Kidney epithelial cell (primary cell): ENCODE measurements at regions not wholly inside any gene's neighbourhood (a gene's known extent, or its start where the extent isn't known, plus 50 kb on each side); places are given as distances from the start of the nearest gene placed in this dataset.

Experiments used
- DNase-seq: peaks from one replicate; pipeline ENCODE4 v3.0.0-alpha.2; 2010; ENCODE audit warnings: low read depth
- H3K27me3 ChIP-seq: 2 replicates; pipeline ENCODE4 v1.6.0; 2011; ENCODE audit warnings: low read length; ENCODE audit not compliant: control insufficient read depth, insufficient read depth
- H3K36me3 ChIP-seq: 2 replicates; pipeline ENCODE4 v1.5.1; 2011; ENCODE audit warnings: low read length; ENCODE audit not compliant: control insufficient read depth, insufficient read depth
- H3K4me3 ChIP-seq: 2 replicates; pipeline ENCODE4 v1.5.1; 2011; ENCODE audit warnings: low read depth, mild to moderate bottlenecking, control low read depth, low read length
- CTCF ChIP-seq: IDR thresholded peaks from 2 replicates; pipeline ENCODE4 v1.5.1; 2011; ENCODE audit warnings: mild to moderate bottlenecking, moderate library complexity, low read length, control low read depth, inconsistent platforms; ENCODE audit not compliant: insufficient read depth, poor library complexity, severe bottlenecking

- no peaks in the 10 kb centered on the region for H3K36me3 ChIP-seq
- no peak overlapping the region for H3K4me3 ChIP-seq
- no peak for DNase-seq
- no peak for TF ChIP-seq CTCF
- no peaks in the 10 kb centered on the region for H3K27me3 ChIP-seq
Observed at GRCh38 chr5:138631096-138631928, 56.1 kb upstream of the HSPA9 start.

- no peak overlapping the region for H3K4me3 ChIP-seq
- H3K36me3 ChIP-seq: no peaks in the 10 kb centered on the region
- no peaks in the 10 kb centered on the region for H3K27me3 ChIP-seq
- no peak for DNase-seq
- TF ChIP-seq CTCF: no peak
Observed at GRCh38 chr5:138629392-138629791, 54.2 kb upstream of the HSPA9 start.

- Histone ChIP-seq H3K27me3 (no peaks in the 10 kb centered on the region), H3K36me3 (no peaks in the 10 kb centered on the region), H3K4me3 (no peak overlapping the region)
- TF ChIP-seq CTCF: no peak
- no peak for DNase-seq
Observed at GRCh38 chr5:138626333-138626944, 51.2 kb upstream of the HSPA9 start.

- no peaks in the 10 kb centered on the region for H3K27me3 ChIP-seq
- H3K36me3 ChIP-seq: no peaks in the 10 kb centered on the region
- H3K4me3 ChIP-seq: no peak overlapping the region
- no peak for TF ChIP-seq CTCF
- no peak for DNase-seq
Observed at GRCh38 chr5:138625134-138625533, 49.9 kb upstream of the HSPA9 start.
